ENCODE measurements at regions not wholly inside any gene's neighbourhood (a gene's known extent, or its start where the extent isn't known, plus 50 kb on each side); places are given as distances from the start of the nearest gene placed in this dataset.

GRCh38 chr11:95562196-95562921 lies 227.2 kb downstream of the FAM76B start:
- CTCF ChIA-PET, result interaction anchor here (1.0 kb wide), 1 partner anchor 16 kb away, joined by 3 read pairs; no protein-coding TSS in a partner anchor
- ATAC-seq, result no peak
- no peak overlapping the region for H3K4me3 Mint-ChIP-seq
- DNase-seq, result no peak
- no peaks in the 10 kb centered on the region for H3K9me3 Mint-ChIP-seq (ENCODE audit: low read depth)
- H3K27me3 Mint-ChIP-seq, result peaks cover 11% of the 10 kb centered on the region
- peaks cover under 1% of the 10 kb centered on the region for H3K36me3 Mint-ChIP-seq
- no peak overlapping the region for H3K27ac Mint-ChIP-seq
- peaks cover 3% of the 10 kb centered on the region for H3K4me1 Mint-ChIP-seq

DNA sequence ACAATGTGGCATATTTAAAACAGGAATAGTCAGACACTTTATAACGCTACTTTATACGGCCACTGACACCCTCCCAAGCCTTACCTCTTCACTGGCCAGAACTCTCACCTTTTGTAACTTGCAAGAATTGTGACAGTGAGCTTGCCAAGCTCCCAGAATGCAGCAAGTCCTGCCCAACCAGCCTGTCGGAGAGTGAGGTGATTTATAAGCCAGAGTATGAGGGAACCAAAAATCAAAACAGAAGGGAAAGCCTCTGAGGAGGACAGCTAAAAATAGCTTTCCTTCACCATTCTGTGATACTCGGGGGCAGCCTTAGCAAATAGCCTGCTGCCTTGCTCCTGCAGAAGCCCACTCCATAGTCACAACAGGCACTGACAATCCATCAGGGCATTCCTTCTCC lies 229.7 kb downstream of the FAM76B start:
- H3K4me1 Mint-ChIP-seq, result peaks cover 20% of the 10 kb centered on the region
- no peak overlapping the region for H3K27ac Mint-ChIP-seq
- CTCF ChIA-PET, result no interaction called here
- peaks cover 11% of the 10 kb centered on the region for H3K27me3 Mint-ChIP-seq
- no peak overlapping the region for H3K4me3 Mint-ChIP-seq
- ATAC-seq (no peak), DNase-seq (no peak)
- peaks cover 5% of the 10 kb centered on the region for H3K36me3 Mint-ChIP-seq
- no peaks in the 10 kb centered on the region for H3K9me3 Mint-ChIP-seq (ENCODE audit: low read depth)

DNA sequence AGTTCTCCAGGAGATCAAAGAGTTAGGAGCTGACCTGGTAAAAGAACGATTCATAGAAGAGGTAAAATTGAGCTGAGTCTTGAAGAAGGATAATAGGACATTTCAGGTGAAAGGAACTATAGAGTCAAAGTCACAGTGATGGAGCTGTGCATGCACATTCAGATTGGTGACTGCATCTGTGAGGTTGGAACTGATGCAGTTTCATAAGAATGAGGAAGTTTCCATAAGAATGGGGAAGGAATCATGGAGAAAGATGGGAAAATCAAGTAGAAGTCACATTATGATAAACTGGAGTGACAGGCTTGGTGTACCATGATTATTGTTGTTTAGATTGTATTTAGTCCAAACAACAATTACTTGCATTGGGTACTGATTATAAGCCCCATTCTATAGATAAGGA lies 232.2 kb downstream of the FAM76B start:
- Mint-ChIP-seq H3K36me3 (peaks cover 5% of the 10 kb centered on the region), H3K4me1 (peaks cover 18% of the 10 kb centered on the region), H3K27me3 (peaks cover 9% of the 10 kb centered on the region), H3K4me3 (no peak overlapping the region), H3K27ac (no peak overlapping the region), H3K9me3 (ENCODE audit: low read depth) (no peaks in the 10 kb centered on the region)
- DNase-seq (no peak), ATAC-seq (no peak)
- CTCF ChIA-PET, result interaction anchor here (1.6 kb wide), 1 partner anchor 148 kb away, joined by 3 read pairs; no protein-coding TSS in a partner anchor

DNA sequence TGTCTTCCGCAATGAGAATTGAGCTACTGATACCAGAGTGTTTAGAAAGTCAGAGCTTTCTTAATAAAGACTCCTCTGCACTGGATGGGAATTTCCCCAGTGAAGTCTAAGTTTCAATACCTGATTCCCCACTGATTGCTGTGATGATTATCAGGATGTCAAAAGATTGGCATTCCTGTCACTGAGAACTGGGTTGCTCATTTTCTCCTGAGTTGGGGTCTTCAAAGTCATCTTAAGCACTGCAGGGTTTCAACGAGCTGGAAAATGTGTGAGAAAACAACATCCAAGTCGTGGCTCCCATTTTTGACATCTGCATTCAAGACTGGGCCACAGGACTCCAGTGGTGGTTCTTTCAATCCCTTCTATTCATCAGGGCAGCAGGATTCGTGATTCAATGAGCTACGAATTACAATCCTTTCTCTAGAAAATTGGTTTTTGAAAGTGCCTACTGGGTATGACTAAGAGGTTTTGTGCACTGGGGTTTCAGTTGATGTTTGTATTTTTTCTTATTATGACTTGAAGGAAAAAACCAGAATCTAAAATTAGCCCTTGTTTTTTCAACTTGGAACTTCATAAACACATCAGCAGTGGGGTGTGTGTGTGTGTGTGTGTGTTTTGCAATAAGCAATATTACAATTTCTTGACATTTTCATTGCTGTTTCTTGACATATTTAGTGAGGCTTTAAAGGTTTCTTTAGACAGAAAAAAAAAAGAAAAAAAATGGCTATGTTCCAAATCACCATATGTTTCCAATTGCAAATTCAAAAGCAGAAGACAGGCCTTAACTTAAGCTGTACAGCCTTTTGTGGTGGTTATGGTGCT lies 233.0 kb downstream of the FAM76B start:
- peaks cover 5% of the 10 kb centered on the region for H3K36me3 Mint-ChIP-seq
- DNase-seq (no peak), ATAC-seq (peak; percentile 53)
- no peaks in the 10 kb centered on the region for H3K9me3 Mint-ChIP-seq (ENCODE audit: low read depth)
- peak overlapping the region; percentile 20 for H3K27ac Mint-ChIP-seq
- peaks cover 4% of the 10 kb centered on the region for H3K27me3 Mint-ChIP-seq
- CTCF ChIA-PET, result interaction anchor here (1.6 kb wide), 1 partner anchor 148 kb away, joined by 3 read pairs; no protein-coding TSS in a partner anchor
- H3K4me1 Mint-ChIP-seq, result peaks cover 18% of the 10 kb centered on the region
- no peak overlapping the region for H3K4me3 Mint-ChIP-seq

GRCh38 chr11:95556011-95556341 lies 233.6 kb downstream of the FAM76B start:
- Mint-ChIP-seq H3K4me3 (no peak overlapping the region), H3K9me3 (ENCODE audit: low read depth) (no peaks in the 10 kb centered on the region), H3K36me3 (peaks cover 5% of the 10 kb centered on the region), H3K27ac (no peak overlapping the region), H3K4me1 (peaks cover 18% of the 10 kb centered on the region), H3K27me3 (peaks cover 4% of the 10 kb centered on the region)
- CTCF ChIA-PET, result no interaction called here
- ATAC-seq (no peak), DNase-seq (no peak)

DNA sequence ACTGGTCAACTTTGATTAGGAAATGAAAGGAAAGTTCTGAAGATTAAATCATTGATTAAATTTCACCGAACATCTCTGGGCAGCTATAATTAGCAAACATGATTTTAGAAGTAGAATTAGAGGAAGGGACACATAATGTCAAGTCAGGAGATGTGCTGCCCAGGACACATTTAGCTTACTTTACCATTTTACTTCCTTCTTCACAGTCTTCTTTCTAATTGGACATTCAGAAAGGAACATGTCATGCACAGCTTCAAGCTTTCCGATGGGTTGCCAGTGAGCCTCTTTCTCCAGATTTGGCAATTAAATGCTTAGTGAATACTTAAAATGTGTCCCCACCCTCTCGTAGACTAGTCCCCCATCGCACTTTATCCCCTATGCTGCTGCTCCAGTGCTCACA lies 234.7 kb downstream of the FAM76B start:
- no peak overlapping the region for H3K4me3 Mint-ChIP-seq
- no peak for ATAC-seq
- CTCF ChIA-PET, result no interaction called here
- H3K27me3 Mint-ChIP-seq, result peaks cover 4% of the 10 kb centered on the region
- no peak overlapping the region for H3K27ac Mint-ChIP-seq
- peaks cover 18% of the 10 kb centered on the region for H3K4me1 Mint-ChIP-seq
- no peaks in the 10 kb centered on the region for H3K9me3 Mint-ChIP-seq (ENCODE audit: low read depth)
- peaks cover 5% of the 10 kb centered on the region for H3K36me3 Mint-ChIP-seq
- no peak for DNase-seq

GRCh38 chr11:95549301-95549700 lies 240.3 kb downstream of the FAM76B start:
- H3K27ac Mint-ChIP-seq, result no peak overlapping the region
- CTCF ChIA-PET, result no interaction called here
- H3K4me1 Mint-ChIP-seq, result no peaks in the 10 kb centered on the region
- DNase-seq (no peak), ATAC-seq (no peak)
- H3K9me3 Mint-ChIP-seq (ENCODE audit: low read depth), result no peaks in the 10 kb centered on the region
- H3K27me3 Mint-ChIP-seq, result no peaks in the 10 kb centered on the region
- H3K36me3 Mint-ChIP-seq, result no peaks in the 10 kb centered on the region
- no peak overlapping the region for H3K4me3 Mint-ChIP-seq

- Mint-ChIP-seq H3K36me3 (no peaks in the 10 kb centered on the region), H3K9me3 (ENCODE audit: low read depth) (no peaks in the 10 kb centered on the region), H3K4me1 (no peaks in the 10 kb centered on the region), H3K27me3 (no peaks in the 10 kb centered on the region), H3K4me3 (no peak overlapping the region), H3K27ac (no peak overlapping the region)
- CTCF ChIA-PET, result no interaction called here
- ATAC-seq (no peak), DNase-seq (no peak)
Measured at GRCh38 chr11:95548416-95548815, 241.2 kb downstream of the FAM76B start.

DNA sequence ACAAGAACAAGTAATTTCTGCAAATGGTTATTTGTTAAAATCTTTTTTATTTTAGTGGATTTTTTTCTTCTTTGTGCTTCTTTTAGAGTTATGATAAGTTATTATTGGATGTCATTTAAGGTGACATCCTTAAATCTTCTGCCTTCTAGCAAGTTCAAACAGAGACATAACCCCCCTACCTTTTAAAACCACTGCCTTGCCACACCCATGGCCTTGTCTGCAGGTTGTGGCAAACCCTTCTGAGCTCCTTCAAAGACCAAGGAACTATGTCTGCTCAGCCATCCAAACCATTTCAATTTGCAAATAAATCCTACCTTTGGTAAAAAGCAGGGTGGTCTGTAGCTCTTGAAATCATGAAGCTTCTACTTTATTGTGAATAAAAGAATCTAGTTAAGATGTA lies 241.6 kb downstream of the FAM76B start:
- Mint-ChIP-seq H3K36me3 (no peaks in the 10 kb centered on the region), H3K9me3 (ENCODE audit: low read depth) (no peaks in the 10 kb centered on the region), H3K4me1 (no peaks in the 10 kb centered on the region), H3K27ac (no peak overlapping the region), H3K4me3 (no peak overlapping the region), H3K27me3 (no peaks in the 10 kb centered on the region)
- CTCF ChIA-PET, result no interaction called here
- ATAC-seq (no peak), DNase-seq (no peak)

DNA sequence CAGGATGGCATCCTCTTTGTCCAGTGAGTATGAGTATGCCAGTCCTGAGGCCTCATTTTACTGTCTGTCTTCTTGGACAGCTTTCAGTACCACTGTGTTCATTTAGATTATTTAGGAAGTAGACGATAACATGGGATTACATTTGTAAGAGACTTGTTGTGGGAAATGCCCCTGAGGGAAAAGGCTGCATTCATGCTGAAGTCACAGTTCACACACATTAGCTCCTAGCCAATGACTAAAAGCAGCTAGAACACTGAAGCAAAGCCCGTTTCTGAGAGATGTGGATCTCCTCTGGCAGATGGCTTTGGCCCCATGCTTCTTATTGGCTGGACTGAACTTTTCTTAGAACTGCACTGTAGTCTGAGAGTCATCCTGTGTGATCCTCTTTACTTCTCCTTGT lies 242.4 kb downstream of the FAM76B start:
- ATAC-seq (no peak), DNase-seq (no peak)
- Mint-ChIP-seq H3K27me3 (no peaks in the 10 kb centered on the region), H3K4me1 (no peaks in the 10 kb centered on the region), H3K9me3 (ENCODE audit: low read depth) (no peaks in the 10 kb centered on the region), H3K4me3 (no peak overlapping the region), H3K36me3 (no peaks in the 10 kb centered on the region), H3K27ac (no peak overlapping the region)
- CTCF ChIA-PET, result no interaction called here

DNA sequence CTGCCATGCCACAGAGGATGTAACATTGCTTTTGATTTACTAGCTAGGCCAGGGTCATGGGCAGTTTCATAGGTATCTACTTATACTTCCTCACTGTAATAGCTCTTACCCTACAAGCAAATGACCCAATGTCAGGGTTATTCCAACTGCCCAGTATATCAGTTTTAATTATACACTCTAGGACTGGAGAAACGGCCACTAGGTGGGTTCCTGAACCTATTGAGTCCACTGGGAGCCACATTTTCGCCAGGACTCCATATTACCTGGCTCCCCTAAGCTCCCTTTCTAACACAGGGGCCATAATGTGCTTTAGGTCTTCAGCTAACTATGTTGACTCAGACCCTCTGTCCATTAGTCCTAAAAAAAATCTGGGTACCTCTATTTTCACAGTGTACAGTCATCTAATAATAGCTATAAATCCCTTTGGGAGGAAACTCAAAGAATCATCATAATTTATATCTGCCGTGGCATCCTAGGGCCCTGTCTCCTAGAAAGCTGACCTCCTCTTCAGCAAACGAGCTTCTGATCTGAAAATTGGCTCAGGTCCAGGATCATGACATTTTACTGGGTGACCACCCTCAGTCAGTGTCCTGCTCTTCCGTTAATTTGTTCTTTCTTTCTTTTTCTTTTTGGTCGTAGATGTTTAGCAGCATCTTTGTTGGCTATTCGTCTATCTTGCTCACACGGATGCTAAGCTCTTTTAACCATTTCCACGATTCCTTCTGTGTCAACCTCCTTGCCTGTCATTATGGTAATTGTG lies 244.3 kb downstream of the FAM76B start:
- DNase-seq (no peak), ATAC-seq (no peak)
- H3K9me3 Mint-ChIP-seq (ENCODE audit: low read depth), result no peaks in the 10 kb centered on the region
- no peaks in the 10 kb centered on the region for H3K4me1 Mint-ChIP-seq
- CTCF ChIA-PET, result interaction anchor here (0.6 to 1.1 kb wide), 2 partner anchors 17 to 24 kb away, joined by 3 read pairs; no protein-coding TSS in a partner anchor
- H3K4me3 Mint-ChIP-seq, result no peak overlapping the region
- H3K36me3 Mint-ChIP-seq, result no peaks in the 10 kb centered on the region
- H3K27me3 Mint-ChIP-seq, result no peaks in the 10 kb centered on the region
- no peak overlapping the region for H3K27ac Mint-ChIP-seq

GRCh38 chr11:95544095-95544856 lies 245.3 kb downstream of the FAM76B start:
- CTCF ChIA-PET, result interaction anchor here (1.1 kb wide), 1 partner anchor 161 kb away, joined by 3 read pairs; no protein-coding TSS in a partner anchor
- Mint-ChIP-seq H3K4me1 (no peaks in the 10 kb centered on the region), H3K9me3 (ENCODE audit: low read depth) (no peaks in the 10 kb centered on the region), H3K27ac (no peak overlapping the region), H3K27me3 (peaks cover 2% of the 10 kb centered on the region), H3K36me3 (no peaks in the 10 kb centered on the region), H3K4me3 (no peak overlapping the region)
- no peak for ATAC-seq
- no peak for DNase-seq

Data from activated CD8-positive, alpha-beta memory T cell treated with anti-CD3 and anti-CD28 coated beads, Interleukin-2, amount 10 ng/mL, durations not matched to agents 7 days and 5 days (primary cell).